ENCODE measurements at regions not wholly inside any gene's neighbourhood (a gene's known extent, or its start where the extent isn't known, plus 50 kb on each side); places are given as distances from the start of the nearest gene placed in this dataset.
A peak's percentile ranks its signal among the peaks of the same experiment; 100 is the strongest.

DNA sequence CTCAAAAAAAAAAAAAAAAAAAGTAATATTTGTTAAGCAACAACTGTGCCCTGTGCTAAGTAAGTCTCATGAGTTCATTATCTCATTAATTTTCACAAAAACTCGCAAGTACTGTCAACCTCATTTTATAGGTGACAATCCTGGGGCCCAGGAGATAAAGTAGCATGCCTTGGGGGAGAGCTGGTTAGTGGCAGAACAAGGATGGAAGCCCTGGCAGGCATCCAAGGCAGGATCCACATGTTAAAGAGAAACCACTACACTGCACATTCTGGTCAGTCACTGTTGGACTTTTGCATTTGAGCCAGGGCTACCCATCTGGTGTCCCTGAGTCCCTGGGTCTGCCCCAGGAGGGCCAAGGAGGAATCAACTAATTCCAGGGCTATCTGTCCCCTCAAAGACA is 54.6 kb downstream of the ZFP36L2 start:
- DNase-seq = peak in 1 of 2 experiments; percentile 17

DNA sequence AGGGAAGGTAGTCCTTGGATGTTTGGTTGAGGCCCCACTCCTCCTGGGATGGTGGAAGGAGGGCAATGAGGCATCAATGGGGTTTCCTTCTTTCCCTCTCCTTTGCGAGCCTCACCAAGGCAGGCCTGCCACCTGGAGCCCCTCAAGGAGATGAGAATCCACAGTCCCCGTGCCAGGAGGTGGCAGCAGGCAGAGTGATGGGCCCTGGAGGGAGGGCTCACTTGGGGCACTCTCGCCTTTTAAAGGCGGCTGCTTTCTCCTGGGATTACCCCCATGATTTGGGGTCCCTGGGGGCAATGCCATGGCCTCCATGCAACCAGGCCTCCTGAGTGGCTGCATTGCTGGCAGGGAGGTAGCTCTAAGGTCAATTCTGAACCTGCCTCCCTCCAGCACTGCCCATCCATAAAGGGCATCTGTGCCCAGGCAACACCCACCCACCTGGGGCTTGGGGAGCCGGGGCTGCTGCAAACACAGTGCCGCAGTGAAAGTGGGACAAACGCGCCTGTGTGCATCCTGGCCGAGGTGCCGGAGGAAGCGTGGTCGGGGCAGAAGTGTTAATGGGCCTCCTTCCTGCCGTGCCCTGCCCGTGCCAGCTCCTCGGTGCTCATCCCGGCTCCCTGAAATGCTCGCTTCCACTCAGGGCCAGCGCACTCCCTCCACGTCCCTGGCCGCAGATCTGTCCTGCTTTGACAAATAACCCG is 55.9 kb downstream of the ZFP36L2 start:
- DNase-seq = no peak

DNA sequence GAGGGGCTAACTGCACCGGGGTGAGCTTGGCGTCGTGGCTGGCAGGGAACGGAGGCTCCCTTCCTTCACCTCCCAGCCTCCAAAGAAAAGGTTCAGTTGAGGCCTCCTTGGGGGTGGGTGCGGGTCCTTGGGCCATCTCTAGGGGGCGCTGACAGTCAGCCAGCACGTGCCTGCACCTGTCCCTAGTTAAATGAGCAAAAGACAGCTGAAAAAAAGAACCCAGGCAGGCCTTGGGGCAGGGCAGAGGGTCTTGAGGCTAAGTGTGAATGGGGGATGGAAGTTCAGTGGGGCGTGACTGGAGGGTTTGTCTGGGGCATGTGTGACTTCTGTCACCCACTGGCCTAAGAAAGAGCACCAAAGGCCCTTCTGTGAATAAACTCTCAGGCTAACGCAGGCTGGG is 56.4 kb downstream of the ZFP36L2 start:
- no peak for DNase-seq

DNA sequence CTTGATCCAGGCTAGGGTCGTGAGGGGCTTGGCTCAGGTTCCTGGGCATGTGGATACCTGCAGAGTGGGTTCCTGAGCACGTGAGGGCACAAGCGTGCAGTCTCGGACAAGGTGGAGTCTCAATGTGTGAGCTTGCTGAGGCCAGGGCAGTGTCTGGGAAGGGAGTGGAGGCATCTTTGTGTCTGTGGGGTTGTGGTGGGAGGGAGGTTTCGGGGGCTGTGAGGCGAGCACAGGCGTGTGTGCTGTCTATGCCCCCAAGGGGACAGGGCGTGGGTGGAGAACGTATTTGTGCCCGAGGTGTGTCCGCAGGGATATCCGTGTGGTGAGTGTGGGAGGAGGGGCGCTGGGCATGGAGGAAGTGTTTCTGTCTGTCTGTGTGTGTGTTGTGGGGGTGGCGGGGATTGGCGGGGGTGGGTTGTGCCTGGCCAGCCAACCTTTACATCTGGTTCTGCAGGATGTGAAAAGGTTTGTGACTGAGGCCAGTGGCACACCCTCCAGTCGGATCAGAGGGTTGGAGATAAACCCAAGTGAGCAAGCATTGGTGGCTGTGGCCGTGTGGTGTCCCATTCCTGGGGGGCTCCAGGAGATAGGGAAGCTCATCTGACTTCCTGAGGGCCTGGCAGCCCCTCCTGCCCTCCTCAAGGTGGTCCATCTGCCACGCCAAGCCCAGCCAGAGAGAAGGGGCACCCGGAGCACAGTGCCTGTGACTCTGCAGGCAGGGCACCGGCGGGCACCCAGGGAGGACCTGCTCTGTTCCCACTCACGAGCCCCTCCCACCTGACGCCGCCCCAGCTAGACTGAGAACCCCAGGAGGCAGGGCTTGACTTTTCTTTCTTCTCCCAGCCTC is 57.1 kb downstream of the ZFP36L2 start:
- DNase-seq = no peak

DNA sequence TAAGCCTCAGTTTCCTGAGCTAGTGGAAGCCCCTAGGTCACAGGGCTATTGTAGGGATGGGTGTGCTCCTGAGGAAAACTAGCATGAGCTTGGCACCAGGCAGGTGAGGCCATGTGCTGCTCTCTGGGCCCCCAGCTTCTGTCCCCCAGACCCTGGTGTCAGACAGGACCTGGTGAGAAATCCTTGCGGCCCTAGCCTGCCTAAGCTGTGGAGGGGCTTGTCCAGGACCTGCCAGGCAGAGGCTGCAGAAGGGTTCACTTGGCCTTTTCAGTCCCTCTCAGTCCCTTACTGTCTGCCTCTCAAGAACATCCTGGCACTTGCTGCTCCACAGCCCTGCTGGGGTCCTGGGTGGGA is 58.4 kb downstream of the ZFP36L2 start:
- no peak for DNase-seq

DNA sequence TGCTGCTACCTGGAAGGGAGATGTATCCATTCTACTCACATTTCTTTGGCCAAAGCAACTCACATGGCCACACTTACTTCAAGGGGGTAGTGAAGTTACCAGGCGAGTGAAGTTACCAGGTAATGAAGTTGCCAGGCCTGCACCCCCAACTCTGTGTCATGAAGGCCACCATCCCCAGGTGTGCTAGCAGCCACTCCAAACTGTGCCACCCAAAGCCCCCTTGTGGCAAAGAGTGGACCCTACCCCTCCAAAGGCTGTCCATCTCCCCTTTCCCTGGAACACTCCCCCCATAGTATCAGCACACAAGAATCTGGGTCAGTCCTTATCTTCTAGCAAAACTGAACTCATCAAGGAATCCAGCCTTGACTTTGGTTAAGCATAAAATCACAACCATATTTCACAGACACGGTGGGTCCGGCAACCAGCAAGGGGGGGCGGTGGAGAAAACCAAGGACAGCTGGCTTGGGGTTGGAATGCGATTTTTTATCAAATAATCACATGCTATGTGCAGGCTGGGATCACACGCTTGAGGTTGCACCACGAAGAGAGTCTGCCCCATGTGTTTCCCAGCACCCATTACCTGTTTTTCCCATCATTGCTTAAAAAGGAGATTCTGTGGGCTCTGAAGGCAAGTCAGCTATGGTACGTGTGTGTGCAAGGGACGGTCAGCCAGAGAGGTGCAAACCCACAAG is 60.9 kb downstream of the ZFP36L2 start:
- DNase-seq = no peak

DNA sequence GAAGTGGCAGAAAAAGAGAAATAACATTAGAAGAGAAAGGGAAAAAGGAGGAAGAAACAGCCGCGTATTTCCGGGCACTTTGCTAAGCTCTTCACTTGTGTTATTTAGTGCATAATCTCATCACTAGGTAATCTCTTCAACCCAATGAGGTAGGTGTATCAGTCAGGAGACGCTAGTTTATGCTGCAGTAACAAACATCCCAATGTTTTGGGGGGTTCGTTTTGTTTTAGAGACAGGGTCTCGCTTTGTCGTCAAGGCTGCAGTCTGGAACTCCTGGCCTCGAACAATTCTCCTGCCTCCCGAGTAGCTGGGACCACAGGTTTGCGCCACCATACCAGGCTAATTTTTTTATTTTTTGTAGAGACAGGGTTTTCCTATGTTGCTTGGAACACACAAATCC is 61.7 kb downstream of the ZFP36L2 start:
- no peak for DNase-seq

DNA sequence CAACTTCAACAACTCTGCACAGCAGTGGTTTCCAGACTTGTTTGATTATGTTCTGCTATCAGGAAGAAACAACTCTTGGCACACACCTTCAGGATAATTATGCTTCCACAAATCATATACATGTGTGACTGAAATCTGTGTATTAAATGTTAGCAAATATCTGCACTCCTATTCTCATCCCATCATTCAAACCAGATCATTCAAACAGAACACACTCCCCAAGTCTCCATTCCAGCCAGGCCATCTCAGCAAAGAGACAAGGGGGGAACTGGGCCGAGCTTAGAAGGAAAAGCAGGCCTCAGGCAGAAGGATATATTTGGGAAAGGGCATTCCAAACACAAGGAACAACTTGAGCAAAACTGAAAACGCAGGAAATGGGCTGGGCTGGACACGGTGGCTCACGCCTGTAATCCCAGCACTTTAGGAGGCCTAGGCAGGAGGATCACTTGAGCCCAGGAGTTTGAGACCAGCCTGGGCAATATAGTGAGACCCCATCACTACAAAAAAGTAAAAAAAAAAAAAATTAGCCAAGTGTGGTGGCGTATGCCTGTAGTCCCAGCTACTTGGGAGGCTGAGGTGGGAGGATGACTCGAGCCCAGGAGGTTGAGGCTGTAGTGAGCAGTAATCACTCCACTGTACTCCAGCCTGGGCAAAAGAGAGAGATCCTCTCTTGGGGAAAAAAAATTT is 62.7 kb downstream of the ZFP36L2 start:
- no peak for DNase-seq

DNA sequence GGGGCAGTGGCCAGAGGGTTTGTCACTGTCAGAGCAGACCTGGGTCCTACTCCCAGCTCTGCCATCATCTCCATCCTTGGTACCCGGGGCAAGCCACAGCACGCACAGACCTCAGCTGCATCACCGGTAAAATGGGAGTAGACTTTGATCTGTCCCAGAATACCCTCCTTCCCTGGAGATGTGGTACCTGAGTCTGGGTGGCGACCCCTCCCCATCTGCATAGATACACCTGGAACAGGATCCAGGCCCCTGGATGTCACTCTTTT is 64.0 kb downstream of the ZFP36L2 start:
- no peak for DNase-seq

DNA sequence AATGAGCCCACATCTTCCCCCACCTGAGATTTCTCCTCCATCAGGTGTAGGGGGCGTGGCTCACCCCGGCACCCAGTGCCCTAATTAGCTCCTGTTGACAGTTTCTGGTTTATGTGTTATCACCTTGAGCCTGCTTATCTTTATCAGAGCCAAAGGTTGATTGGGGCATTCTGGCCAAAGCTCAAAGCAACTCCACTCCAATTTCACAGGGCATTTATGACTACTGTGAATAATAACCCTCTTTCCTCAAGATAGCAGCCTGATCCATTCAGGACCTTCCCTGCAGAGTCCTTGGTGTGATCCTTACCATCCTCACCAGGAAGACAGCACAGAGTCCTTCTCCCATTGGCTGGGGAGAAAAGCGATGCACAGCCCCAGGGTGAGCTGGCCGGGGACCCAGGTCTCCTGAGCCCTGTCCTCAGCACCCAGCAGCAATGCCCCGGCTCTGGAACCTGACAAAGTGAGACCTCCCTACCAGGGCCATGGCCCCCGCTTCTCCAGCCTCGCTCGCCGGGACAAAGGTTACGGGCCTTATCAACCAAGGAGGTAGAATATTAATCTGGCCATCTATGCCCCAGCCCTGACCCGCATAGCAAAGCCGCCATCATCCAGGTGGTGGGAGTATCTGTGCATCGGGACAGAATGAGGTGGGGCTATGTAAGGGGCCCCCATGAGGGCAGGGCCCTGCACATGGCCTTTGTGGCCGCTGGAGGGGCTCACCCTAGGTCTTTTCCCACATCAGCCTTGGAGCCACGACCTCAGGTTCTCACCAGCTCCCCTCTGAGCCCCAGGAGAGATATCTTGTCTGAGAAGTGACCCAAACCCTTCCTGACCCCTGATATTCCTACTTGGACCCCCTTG is 64.5 kb downstream of the ZFP36L2 start:
- DNase-seq = no peak

DNA sequence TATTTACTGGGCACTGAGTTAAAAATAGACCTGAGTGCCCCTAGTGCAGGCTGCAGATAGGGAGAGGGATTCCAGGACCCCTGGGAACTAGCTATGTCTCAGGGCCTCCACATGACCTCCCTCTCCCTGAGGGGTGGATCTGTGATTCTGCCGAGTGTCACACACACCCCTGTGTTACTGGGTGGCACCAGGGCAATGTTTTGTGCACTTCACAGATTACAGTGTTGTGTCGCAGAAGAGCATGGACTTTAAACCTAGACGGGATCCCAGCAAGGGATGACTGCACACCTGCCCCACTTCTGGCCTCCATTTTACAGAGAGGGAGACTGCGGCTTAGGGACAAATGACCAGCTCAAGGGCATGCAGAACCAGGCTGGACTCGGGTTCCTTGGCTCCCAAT is 65.6 kb downstream of the ZFP36L2 start:
- DNase-seq = no peak

DNA sequence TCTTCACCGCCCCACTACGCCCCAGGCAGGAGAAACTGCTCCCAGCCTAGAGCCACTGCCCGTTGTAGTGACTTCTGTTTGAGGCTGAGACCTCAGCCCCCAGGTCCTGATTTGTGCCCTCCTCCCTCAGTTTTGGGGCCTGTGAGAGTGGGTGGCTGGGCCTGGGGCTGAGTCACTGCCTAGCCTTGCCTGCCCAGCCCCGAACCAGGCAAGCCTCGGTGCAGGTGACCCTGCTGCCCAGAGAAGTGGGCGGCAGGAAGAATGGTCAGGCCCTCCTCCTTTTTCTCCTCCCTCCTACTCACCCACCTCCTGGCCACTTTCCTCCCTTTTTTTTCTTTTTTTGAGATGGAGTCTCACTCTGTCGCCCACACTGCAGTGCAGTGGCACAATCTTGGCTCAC is 66.6 kb downstream of the ZFP36L2 start:
- DNase-seq = no peak

DNA sequence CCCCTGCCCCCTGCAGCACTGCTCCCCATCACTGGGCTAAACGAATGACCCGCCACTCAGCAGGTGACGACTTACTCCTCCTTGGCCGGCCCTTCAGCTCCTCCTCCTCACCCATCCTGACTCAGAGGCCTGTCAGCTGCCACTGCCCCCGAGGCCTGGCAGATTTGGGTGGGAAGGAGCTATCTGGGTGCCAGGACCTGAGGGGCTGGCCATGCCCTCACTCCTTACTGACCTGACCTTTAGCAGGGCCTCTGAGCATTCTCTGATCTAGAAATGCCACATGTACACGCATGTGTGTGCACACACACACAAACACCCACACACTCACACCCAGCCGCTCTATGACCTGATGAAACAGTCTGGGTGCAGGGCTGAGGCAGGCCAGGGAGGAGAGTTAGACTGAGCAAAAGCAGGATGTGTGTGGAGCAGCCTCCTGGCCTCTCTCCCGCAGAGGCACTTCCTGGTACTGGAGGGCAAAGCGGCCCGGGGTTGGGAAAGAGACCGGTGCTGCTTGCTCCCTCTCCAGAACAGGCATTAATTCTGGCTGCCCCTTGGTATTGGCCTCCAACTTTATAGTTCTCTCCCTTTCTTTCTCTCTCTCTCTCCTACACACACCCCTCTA is 68.0 kb downstream of the ZFP36L2 start:
- DNase-seq = no peak

DNA sequence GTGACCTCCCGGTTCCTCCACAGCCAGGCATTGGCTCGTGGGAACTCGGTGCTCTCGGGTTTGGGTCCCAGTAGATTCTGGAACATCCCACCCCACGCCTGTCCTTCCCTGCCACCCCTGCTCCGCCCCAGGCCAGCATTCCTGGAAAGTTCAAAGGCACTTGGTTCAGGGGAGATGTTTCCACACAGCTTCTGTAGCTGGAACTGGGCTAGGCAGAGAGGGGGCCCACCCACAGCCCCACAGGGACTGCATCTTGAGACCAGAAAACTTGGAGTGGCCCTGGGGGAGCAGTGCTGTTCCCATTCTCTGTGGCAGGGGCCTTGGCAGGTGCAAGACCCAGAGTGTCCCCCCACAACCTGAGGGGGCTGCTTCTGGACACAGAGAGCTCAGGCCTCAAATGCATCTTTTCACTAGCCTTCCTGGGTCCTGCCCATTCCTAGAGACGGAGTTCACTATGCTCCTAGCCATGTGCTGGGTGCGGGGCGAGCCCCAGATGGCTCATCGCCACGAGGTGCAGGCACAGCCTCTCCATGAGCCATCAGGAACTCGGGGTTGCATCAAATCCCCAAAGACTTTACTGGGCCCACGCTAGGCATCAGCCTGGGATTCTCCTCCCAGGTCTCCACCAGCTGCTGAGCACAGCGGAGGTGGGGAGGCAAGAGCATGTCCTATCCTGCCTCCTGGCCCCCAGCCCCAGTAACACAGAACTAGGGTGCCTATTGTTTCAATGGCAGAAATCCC is 68.7 kb downstream of the ZFP36L2 start:
- no peak for DNase-seq

DNA sequence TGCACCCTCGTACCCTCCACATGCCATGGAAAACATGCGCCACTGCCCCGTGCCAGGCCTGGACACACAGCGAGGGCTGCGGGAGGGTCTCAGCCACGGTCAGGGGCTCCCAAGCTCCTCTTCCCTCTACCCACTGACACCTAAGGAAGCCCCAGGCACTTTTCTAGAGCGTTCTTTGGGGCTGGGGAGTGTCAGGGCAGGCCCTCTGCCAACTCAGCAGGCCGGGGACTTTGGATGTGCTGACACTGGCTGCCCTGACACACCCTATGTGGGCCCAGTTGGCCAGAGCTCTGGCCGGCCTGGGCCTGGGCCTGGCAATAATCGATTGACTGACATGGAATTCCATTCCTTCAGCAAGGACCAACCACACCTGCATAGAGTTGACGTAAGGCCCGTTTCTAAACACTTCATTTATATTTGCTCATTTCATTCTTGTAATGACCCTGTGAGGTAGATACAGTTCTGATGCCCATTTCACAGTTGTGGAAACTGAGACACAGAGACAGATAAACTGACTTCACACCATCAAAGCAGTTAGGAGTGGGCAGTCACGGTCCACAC is 70.5 kb downstream of the ZFP36L2 start:
- no peak for DNase-seq

DNA sequence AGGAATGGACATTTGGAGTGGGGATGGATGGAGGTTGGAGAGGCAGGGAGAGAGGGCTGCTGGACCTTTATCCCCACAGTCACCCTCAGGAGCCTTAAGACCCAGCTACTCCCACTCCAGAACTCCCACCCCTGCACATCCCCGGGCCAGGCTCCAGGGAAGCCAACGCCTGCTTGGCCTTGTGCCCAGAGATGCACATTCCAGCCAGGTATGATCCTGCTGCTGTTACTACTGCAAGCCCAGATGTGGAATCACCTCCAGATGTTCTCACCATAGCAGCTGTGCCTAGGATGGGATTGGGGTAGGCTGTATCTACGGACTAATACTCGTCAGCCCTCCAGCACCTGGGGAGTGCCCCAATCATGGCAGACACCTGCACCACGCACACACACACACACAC is 71.7 kb downstream of the ZFP36L2 start:
- DNase-seq = no peak

DNA sequence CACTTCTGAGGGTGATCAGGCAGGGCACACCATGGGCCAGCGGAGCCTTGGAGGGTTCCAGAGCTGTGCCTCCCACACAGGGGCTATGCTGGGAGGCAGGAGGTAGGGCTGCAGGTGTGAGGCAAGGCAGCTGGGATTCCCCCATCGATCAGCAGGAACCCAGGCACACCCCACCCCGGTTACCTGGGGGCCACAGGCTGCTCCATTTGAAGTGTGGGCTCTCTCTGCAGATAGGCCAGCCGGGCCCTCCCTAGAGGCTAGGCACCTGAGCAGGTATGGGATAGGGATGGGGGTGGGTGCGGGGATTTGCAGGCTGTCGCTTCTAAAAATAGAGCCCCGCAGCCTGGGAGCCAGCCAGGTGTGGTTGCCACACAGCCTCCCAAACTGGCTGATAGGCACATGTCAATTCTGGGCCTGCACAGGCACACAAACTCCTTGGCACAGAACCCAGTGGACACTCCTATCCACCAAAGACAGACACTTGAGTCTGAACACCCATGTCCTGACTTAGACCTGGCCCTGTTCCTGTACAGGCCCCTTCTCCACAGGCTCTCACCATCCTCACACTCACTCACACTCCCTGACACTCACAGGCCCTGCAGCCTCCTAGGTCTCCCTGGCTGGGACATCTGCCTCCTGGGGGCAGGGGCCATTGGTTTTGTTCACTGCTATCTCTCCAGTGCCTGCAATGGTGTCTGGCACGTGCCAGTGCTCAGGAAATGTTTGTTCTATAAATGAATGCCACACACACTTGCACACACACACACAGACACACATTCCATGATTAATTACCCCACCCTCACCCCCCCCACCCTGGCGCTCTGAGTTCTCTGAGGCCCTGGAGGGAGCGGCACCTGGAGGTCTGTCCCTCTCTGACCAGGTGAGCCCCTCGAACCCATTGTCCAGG is 73.4 kb downstream of the ZFP36L2 start:
- DNase-seq = no peak

DNA sequence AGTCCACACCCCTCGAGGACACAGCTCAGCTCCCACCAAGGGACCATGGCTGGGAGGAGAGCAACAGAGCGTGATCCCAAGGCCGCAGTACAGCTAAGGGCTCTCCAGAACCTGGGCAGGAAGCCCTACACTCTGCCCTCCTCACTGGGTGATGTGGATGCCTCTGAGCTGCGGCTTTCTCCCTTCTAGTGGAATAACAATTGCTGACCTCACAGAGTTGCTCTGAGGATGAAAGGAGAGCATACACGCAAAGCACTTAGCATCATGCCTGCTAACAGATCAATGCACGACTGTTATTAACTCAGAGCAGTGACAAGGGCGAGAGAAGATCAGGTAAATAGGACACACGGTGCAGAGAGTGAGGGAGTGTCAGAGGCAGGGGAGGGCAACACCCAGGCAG is 74.2 kb downstream of the ZFP36L2 start:
- DNase-seq = no peak

DNA sequence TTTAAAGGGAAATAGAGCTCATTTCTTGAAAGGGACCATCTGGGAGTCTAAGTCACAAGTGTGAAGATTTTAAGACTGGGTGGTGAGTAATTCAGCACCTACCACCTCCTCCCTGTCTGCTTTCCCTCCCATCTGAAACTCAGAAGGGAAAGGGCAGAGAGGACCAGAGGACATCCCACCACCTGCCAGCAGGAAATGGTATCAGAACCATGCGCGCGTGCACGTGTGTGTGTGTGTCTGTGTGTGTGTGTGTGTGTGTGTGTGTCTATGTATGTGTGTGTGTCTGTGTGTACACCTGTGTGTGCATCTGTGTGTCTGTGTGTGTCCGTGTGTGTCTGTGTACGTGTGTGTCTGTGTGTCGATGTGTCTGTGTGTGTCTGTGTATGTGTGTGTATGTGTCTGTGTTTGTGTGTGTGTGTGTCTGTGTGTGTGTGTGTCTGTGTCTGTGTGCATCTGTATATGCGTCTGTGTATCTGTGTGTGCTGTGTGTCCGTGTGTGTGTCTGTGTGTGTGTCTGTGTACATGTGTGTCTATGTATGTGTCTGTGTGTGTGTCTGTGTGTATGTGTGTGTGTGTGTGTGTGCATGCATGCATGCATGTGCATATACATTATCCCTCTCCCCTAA is 76.8 kb downstream of the ZFP36L2 start:
- no peak for DNase-seq

DNA sequence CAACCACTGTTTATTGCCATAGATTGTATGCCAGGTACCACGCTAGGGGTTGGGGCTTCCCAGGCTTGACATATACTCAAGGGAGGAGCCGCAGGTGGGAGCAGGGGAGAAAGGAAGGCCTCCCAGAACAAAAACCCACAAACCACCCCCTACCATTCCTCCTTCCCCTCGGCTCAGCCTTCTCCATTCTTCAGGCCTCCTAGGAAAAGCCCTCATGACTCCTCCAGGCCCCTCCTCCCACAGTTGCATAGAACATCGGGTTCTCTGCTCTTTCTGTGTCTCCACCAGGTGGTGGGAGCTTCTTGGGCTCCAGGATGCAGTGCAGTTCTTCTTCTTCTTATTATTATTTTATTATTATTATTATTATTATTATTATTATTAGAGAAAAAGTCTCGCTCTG is 80.3 kb downstream of the ZFP36L2 start:
- no peak for DNase-seq
